ENCODE measurements at regions not wholly inside any gene's neighbourhood (a gene's known extent, or its start where the extent isn't known, plus 50 kb on each side); places are given as distances from the start of the nearest gene placed in this dataset.
A peak's percentile ranks its signal among the peaks of the same experiment; 100 is the strongest.
"Not testable (repeated sequence)": the region's sequence is repeated elsewhere in the genome, so short reads cannot be mapped to it uniquely, and the experiment has no call there.

GRCh38 chr1:60298290-60298689 is 224.7 kb upstream of the C1orf87 start:
- DNase-seq: no peak

- DNase-seq: no peak
Measured at GRCh38 chr1:60296794-60297193, 223.2 kb upstream of the C1orf87 start.

- DNase-seq: no peak
Measured at GRCh38 chr1:60292140-60292539, 218.6 kb upstream of the C1orf87 start.

GRCh38 chr1:60290393-60290792 is 216.8 kb upstream of the C1orf87 start:
- DNase-seq: no peak

GRCh38 chr1:60287536-60287935 is 214.0 kb upstream of the C1orf87 start:
- DNase-seq: no peak

- no peak for DNase-seq
Measured at GRCh38 chr1:60283690-60284089, 210.1 kb upstream of the C1orf87 start.

GRCh38 chr1:60281360-60281932 is 207.9 kb upstream of the C1orf87 start:
- peak; percentile 68 to 84 for DNase-seq

GRCh38 chr1:60280819-60281218 is 207.2 kb upstream of the C1orf87 start:
- no peak for DNase-seq

- peak; percentile 17 to 86 for DNase-seq
Measured at GRCh38 chr1:60280256-60280655, 206.7 kb upstream of the C1orf87 start.

- no peak for DNase-seq
Measured at GRCh38 chr1:60279798-60280197, 206.2 kb upstream of the C1orf87 start.

GRCh38 chr1:60277269-60277668 is 203.7 kb upstream of the C1orf87 start:
- DNase-seq: peak in 1 of 2 experiments; percentile 16

GRCh38 chr1:60274422-60275290 is 201.1 kb upstream of the C1orf87 start:
- DNase-seq: no peak

GRCh38 chr1:60273185-60273584 is 199.6 kb upstream of the C1orf87 start:
- no peak for DNase-seq

GRCh38 chr1:60271041-60271440 is 197.5 kb upstream of the C1orf87 start:
- DNase-seq: no peak

GRCh38 chr1:60268451-60268850 is 194.9 kb upstream of the C1orf87 start:
- DNase-seq: no peak

GRCh38 chr1:60265560-60266535 is 192.3 kb upstream of the C1orf87 start:
- no peak for DNase-seq

GRCh38 chr1:60262701-60263100 is 189.1 kb upstream of the C1orf87 start:
- DNase-seq: peak; percentile 13 to 57

GRCh38 chr1:60257531-60257930 is 184.0 kb upstream of the C1orf87 start:
- DNase-seq: no peak

- DNase-seq: no peak
Measured at GRCh38 chr1:60255565-60255964, 182.0 kb upstream of the C1orf87 start.

- no peak for DNase-seq
Measured at GRCh38 chr1:60251426-60251825, 177.9 kb upstream of the C1orf87 start.

GRCh38 chr1:60247467-60247866 is 173.9 kb upstream of the C1orf87 start:
- DNase-seq: not testable (repeated sequence)

GRCh38 chr1:60245324-60245723 is 171.8 kb upstream of the C1orf87 start:
- peak; percentile 89 to 92 for DNase-seq

GRCh38 chr1:60244906-60245305 is 171.3 kb upstream of the C1orf87 start:
- DNase-seq: no peak
